HepG2 (cell line): ENCODE measurements at regions not wholly inside any gene's neighbourhood (a gene's known extent, or its start where the extent isn't known, plus 50 kb on each side); places are given as distances from the start of the nearest gene placed in this dataset.

Source experiments
- ARID4A ChIP-seq: sonication (generic); formaldehyde crosslinking; IDR thresholded peaks from 2 replicates; pipeline ENCODE4 v1.5.0; 2020; ENCODE audit warnings: mild to moderate bottlenecking, missing genetic modification reagents, borderline replicate concordance
- FOXP1 ChIP-seq, 2 experiments: fragments of 450-650 bp in 1 of 2; IDR thresholded peaks; 2 replicates each; pipeline ENCODE4 v1.6.1; 2017 to 2018; ENCODE audit warnings: antibody characterized with exemption in 1 of 2
- MAZ ChIP-seq, 2 experiments: sonication (generic) in 1 of 2; formaldehyde crosslinking in 1 of 2; IDR thresholded peaks; 2 replicates each; pipeline versions ENCODE4 v1.5.0 to v1.6.1; 2012 to 2020; ENCODE audit warnings: low read depth in 2 of 2, mild to moderate bottlenecking in 2 of 2, borderline replicate concordance in 1 of 2, improper control_type of control experiment in 1 of 2, low read length in 1 of 2, missing genetic modification reagents in 1 of 2, moderate library complexity in 1 of 2
- NCOA5 ChIP-seq: sonication (generic); formaldehyde crosslinking; IDR thresholded peaks from 2 replicates; pipeline ENCODE4 v1.4.0; 2020; ENCODE audit warnings: missing genetic modification reagents
- RERE ChIP-seq: IDR thresholded peaks from 2 replicates; pipeline ENCODE4 v1.6.1; 2016; ENCODE audit warnings: low read depth, missing genetic modification reagents, missing compliant biosample characterization
- SALL1 ChIP-seq: sonication (generic); formaldehyde crosslinking; IDR thresholded peaks from 2 replicates; pipeline ENCODE4 v1.8.0; 2022; ENCODE audit warnings: mild to moderate bottlenecking, missing genetic modification reagents
- SIX4 ChIP-seq: sonication (generic); formaldehyde crosslinking; IDR thresholded peaks from 2 replicates; pipeline ENCODE4 v1.4.0; 2020; ENCODE audit warnings: missing genetic modification reagents
- TFAP4 ChIP-seq: sonication (generic); IDR thresholded peaks from 2 replicates; pipeline ENCODE4 v1.6.1; 2016; ENCODE audit warnings: low read depth, borderline replicate concordance
- ZBTB20 ChIP-seq: sonication (generic); formaldehyde crosslinking; IDR thresholded peaks from 2 replicates; pipeline ENCODE4 v1.8.1; 2023; ENCODE audit warnings: missing genetic modification reagents, low read depth, mild to moderate bottlenecking, borderline replicate concordance
- ZEB1 ChIP-seq: IDR thresholded peaks from 2 replicates; pipeline ENCODE4 v1.6.1; 2012; ENCODE audit warnings: mild to moderate bottlenecking, low read depth, inconsistent platforms; ENCODE audit not compliant: insufficient replicate concordance
- ZFP62 ChIP-seq: sonication (generic); formaldehyde crosslinking; IDR thresholded peaks from 2 replicates; pipeline ENCODE4 v1.4.0; 2020; ENCODE audit warnings: missing genetic modification reagents
- ZKSCAN5 ChIP-seq: sonication (generic); formaldehyde crosslinking; IDR thresholded peaks from 2 replicates; pipeline ENCODE4 v1.5.1; 2020; ENCODE audit warnings: mild to moderate bottlenecking, missing genetic modification reagents
- ZNF383 ChIP-seq: sonication (generic); formaldehyde crosslinking; IDR thresholded peaks from 2 replicates; pipeline ENCODE4 v1.4.0; 2020; ENCODE audit warnings: missing genetic modification reagents, mild to moderate bottlenecking, borderline replicate concordance
- ZNF510 ChIP-seq: sonication (generic); formaldehyde crosslinking; IDR thresholded peaks from 2 replicates; pipeline ENCODE4 v1.4.0; 2020; ENCODE audit warnings: low read depth, mild to moderate bottlenecking, missing genetic modification reagents
- ZNF607 ChIP-seq: sonication (generic); formaldehyde crosslinking; IDR thresholded peaks from 2 replicates; pipeline ENCODE4 v1.5.1; 2020; ENCODE audit warnings: missing genetic modification reagents, mild to moderate bottlenecking, borderline replicate concordance
- ZNF746 ChIP-seq: sonication (generic); formaldehyde crosslinking; IDR thresholded peaks from 2 replicates; pipeline ENCODE4 v1.8.0; 2022; ENCODE audit warnings: mild to moderate bottlenecking, missing genetic modification reagents
- ZNF772 ChIP-seq: sonication (generic); formaldehyde crosslinking; IDR thresholded peaks from 2 replicates; pipeline ENCODE4 v1.5.0; 2020; ENCODE audit warnings: mild to moderate bottlenecking, missing genetic modification reagents

- no peak for TF ChIP-seq FOXP1 (IDR thresholded peaks at IDR 0.05)
- TF ChIP-seq FOXP1 (CRISPR knock-in tag; IDR thresholded peaks at IDR 0.05): peak; percentile 37; the same call in 1 of the 2 replicates
- TF ChIP-seq SALL1 (CRISPR knock-in tag): peak; percentile 94
- TF ChIP-seq ZEB1: peak; percentile 57
- no peak for TF ChIP-seq ZNF746 (CRISPR knock-in tag)
- TF ChIP-seq TFAP4: peak; percentile 90
- no peak; the same call in 1 of the 2 replicates for TF ChIP-seq ZNF510
- peak; percentile 84; the same call in 1 of the 2 replicates for TF ChIP-seq ZNF772 (CRISPR knock-in tag)
- no peak; the same call in 1 of the 2 replicates for TF ChIP-seq SIX4
- TF ChIP-seq MAZ (IDR thresholded peaks at IDR 0.05; ENCODE audit: borderline replicate concordance, low read depth, low read length): no peak
- peak; percentile 83; the same call in 1 of the 2 replicates for TF ChIP-seq MAZ (CRISPR knock-in tag; IDR thresholded peaks at IDR 0.05; ENCODE audit: low read depth)
- no peak for TF ChIP-seq NCOA5 (CRISPR knock-in tag)
- TF ChIP-seq ZKSCAN5 (CRISPR knock-in tag): no peak
- no peak for TF ChIP-seq ZNF383 (CRISPR knock-in tag)
- TF ChIP-seq ZFP62 (CRISPR knock-in tag): no peak
- TF ChIP-seq ARID4A (CRISPR knock-in tag): peak; percentile 61; the same call in 1 of the 2 replicates
- TF ChIP-seq RERE (CRISPR knock-in tag): 0 out of 2 replicates have a peak, but pooled peaks have one; percentile 68
- 0 out of 2 replicates have a peak, but pooled peaks have one; percentile 24 for TF ChIP-seq ZNF607 (CRISPR knock-in tag)
- TF ChIP-seq ZBTB20: peak; percentile 96
Observed at GRCh38 chr17:68759343-68760140, 158.4 kb upstream of the FAM20A start (continued).
